ENCODE measurements at regions not wholly inside any gene's neighbourhood (a gene's known extent, or its start where the extent isn't known, plus 50 kb on each side); places are given as distances from the start of the nearest gene placed in this dataset.

DNA sequence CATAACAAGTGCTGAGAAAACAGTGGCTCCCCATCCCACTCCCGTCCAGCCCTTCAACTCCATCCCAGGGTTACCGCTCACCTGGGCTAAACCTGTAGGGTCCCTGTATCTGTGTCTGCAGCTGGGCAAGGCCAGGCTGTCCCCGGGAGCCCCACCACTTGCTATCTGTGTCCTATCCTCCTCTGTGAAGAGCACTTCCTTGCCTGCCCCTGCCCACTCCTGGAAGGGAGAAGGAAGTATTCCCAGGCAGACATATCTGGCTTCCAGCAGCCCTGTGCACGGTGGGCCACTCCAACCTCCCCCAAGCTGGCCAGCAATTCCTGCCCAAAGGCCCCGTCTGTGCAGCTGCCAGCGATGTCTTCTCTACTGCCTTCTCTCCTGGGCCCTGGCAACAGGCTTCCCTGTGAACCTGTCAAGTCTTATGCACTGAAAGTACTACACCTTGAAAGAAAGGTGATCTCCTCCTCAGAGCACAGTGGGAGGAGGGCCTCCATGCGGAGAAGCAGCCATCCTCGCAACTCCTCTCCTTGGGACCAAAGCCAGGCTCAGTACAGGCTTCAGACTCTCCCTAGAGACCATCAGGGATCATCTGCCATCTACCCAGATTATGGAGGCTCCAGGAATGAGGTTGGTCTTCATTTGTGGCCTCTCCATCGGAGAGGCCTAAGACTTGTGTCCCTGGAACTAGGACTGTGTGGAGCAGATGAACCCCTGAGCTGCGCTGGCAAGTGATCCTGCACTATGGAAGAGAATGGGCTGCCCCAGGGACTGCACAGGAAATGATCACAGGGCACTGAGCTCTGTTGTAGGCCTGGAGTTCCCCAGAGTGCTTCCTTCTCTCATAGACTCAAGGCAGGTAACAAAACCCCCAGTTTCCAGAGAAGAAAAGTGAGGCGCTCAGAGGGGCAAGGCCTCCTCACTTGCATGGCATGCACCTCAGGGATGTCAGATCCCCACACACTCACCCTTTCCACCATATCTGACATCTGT, 663.6 kb downstream of the BCL11B start:
- no peak overlapping the region for H3K4me3 Mint-ChIP-seq
- no peaks in the 10 kb centered on the region for H3K9me3 Mint-ChIP-seq
- peaks cover 11% of the 10 kb centered on the region for H3K4me1 Mint-ChIP-seq
- ATAC-seq (replicated peaks; ENCODE audit: extremely low read depth, poor library complexity, severe bottlenecking) (no peak), DNase-seq (ENCODE audit: low spot score in 2 of 2) (no peak)
- no peak overlapping the region for H3K27ac Mint-ChIP-seq (ENCODE audit: low read depth)
- H3K36me3 Mint-ChIP-seq (ENCODE audit: insufficient read depth): no peaks in the 10 kb centered on the region
- no peaks in the 10 kb centered on the region for H3K27me3 Mint-ChIP-seq

DNA sequence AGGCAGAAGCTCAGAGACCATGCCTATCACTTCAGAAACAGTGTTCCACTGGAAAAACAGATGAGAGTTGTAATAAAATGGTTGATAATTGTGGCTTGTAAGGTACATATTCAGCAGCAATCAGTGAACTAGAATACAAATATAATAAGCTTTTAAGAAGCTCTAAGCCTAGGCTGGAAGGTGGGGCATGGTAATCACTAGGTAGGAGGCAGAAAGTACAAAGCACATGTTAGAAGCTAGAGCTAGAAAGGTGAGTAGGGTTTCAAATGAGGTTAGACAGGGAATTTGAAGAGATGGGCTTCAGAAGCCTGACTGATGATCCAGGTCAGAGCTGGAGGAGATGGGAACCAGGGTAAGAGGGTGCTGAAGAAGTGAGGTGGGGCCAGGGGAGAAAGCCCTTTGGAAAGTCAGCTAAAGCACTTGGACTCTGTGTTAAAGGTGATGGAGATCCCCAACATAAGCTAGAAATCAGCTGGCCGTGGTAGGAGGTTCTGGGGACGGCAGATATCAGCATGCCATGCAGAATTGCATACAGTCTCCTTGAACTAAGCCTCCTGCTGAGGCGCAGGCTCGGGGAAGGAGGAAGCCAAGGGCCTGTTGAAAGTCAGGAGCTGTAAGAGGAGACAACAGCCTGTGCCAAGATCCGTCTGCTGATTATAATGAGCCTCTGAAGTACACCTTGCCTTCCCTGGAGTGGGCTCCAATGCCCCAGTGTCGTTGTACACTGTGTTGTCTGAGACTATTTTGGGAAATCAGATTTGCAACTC, 659.4 kb downstream of the BCL11B start:
- Mint-ChIP-seq H3K27me3 (no peaks in the 10 kb centered on the region), H3K9me3 (no peaks in the 10 kb centered on the region), H3K36me3 (ENCODE audit: insufficient read depth) (no peaks in the 10 kb centered on the region), H3K27ac (ENCODE audit: low read depth) (no peak overlapping the region), H3K4me1 (peaks cover 11% of the 10 kb centered on the region), H3K4me3 (no peak overlapping the region)
- no peak for ATAC-seq (replicated peaks; ENCODE audit: extremely low read depth, poor library complexity, severe bottlenecking)
- no peak for DNase-seq (ENCODE audit: low spot score in 2 of 2)

GRCh38 chr14:98614741-98615140, 657.3 kb downstream of the BCL11B start:
- DNase-seq (ENCODE audit: low spot score in 2 of 2) (no peak), ATAC-seq (replicated peaks; ENCODE audit: extremely low read depth, poor library complexity, severe bottlenecking) (no peak)
- H3K9me3 Mint-ChIP-seq: no peaks in the 10 kb centered on the region
- no peaks in the 10 kb centered on the region for H3K4me1 Mint-ChIP-seq
- H3K27me3 Mint-ChIP-seq: no peaks in the 10 kb centered on the region
- H3K4me3 Mint-ChIP-seq: no peak overlapping the region
- no peak overlapping the region for H3K27ac Mint-ChIP-seq (ENCODE audit: low read depth)
- H3K36me3 Mint-ChIP-seq (ENCODE audit: insufficient read depth): no peaks in the 10 kb centered on the region

DNA sequence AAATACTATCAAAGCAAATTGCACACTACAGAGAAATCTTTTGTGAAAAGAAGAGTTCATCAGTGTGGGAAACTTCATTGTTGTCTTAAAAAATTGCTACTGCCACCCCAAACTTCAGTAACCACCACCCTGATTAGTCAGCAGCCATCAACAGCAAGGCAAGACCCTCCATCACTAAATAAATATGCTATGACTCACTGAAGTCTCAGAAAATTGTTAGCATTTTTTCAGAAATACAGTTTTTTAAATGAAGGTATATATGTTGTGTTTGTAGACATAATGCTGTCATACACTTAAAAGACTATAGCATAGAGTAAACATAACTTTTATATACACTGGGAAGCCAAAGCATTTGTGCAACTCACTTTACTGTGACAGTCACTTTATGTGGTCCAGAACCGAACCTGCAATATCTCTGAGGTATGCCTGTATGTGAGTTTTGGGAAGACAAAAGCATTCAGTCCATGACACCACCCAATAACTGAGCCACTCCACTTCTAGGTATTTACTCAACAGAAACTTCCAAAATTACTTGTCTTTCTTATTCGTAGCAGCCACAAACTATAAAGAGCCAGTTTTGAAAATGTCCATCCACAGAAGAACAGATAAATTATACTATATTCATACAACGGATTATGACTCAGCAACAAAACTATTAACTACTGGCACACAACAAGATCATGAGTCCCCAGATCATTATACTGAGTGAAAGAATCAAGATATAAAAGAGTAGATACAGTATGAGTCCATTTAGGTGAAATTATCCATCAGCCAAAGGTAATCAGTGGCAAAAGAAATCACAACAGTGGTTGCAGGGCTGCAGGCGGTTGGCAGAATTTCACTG, 649.6 kb downstream of the BCL11B start:
- Mint-ChIP-seq H3K9me3 (peaks cover under 1% of the 10 kb centered on the region), H3K27ac (ENCODE audit: low read depth) (no peak overlapping the region), H3K4me3 (no peak overlapping the region), H3K27me3 (no peaks in the 10 kb centered on the region), H3K36me3 (ENCODE audit: insufficient read depth) (no peaks in the 10 kb centered on the region), H3K4me1 (no peaks in the 10 kb centered on the region)
- ATAC-seq (replicated peaks; ENCODE audit: extremely low read depth, poor library complexity, severe bottlenecking) (no peak), DNase-seq (ENCODE audit: low spot score in 2 of 2) (no peak)

DNA sequence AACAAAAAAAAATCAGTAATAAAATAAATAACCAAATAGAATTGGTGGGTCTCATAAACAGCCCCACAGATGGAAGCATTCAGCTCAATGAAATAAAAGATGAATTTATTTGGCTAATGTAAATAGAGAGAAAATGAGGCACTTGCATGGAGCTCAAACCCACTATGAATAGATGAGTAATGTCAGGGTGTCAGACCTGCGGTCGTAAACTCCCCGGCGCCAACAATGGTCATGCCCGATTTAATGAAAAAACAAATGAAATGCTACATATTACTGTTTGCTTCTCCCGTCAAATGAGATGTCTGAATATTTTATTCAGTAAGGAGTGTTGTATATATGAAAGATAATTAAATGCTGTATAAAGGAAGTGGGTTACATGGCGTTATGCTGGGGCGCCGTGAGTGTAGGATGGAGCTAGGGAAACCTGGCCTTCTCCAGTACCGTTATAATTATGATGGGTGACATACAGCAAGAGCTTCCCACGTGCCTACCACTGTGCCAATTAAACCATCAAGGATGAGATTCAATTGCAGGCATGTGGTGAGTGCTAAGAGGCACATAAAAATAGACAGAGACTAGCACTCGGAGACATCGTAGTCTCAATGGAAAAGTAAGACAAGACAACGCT, 648.1 kb downstream of the BCL11B start:
- H3K9me3 Mint-ChIP-seq: peaks cover 9% of the 10 kb centered on the region
- ATAC-seq (replicated peaks; ENCODE audit: extremely low read depth, poor library complexity, severe bottlenecking) (no peak), DNase-seq (ENCODE audit: low spot score in 2 of 2) (no peak)
- H3K27me3 Mint-ChIP-seq: no peaks in the 10 kb centered on the region
- H3K4me1 Mint-ChIP-seq: no peaks in the 10 kb centered on the region
- H3K4me3 Mint-ChIP-seq: no peak overlapping the region
- H3K36me3 Mint-ChIP-seq (ENCODE audit: insufficient read depth): no peaks in the 10 kb centered on the region
- H3K27ac Mint-ChIP-seq (ENCODE audit: low read depth): no peak overlapping the region

DNA sequence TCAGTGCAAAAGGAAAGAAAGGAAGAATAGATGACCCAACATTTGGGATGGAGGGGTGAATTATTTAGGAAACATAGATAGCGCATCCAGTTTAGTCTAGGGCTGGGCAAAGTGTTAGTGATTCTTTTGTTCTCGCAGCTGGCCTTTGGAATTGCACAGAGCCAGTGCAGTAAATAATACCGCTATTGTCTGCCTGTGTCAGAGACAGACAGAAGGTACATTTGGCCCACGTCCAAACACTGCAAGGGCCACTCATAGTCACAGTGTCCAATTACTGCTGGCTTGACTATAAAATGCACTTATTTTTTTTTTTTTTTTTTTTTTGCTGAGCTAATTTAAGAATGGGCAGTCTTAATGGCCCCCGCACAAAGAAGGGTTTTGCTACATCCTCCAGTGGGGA, 638.6 kb downstream of the BCL11B start:
- no peaks in the 10 kb centered on the region for H3K27me3 Mint-ChIP-seq
- ATAC-seq (replicated peaks; ENCODE audit: extremely low read depth, poor library complexity, severe bottlenecking): no peak

GRCh38 chr14:98634043-98634820, 637.8 kb downstream of the BCL11B start:
- H3K27me3 Mint-ChIP-seq: no peaks in the 10 kb centered on the region
- ATAC-seq (replicated peaks; ENCODE audit: extremely low read depth, poor library complexity, severe bottlenecking): no peak
- no peaks in the 10 kb centered on the region for H3K4me1 Mint-ChIP-seq
- H3K27ac Mint-ChIP-seq (ENCODE audit: low read depth): no peak overlapping the region
- no peak for DNase-seq (ENCODE audit: low spot score in 2 of 2)
- H3K9me3 Mint-ChIP-seq: no peaks in the 10 kb centered on the region
- no peaks in the 10 kb centered on the region for H3K36me3 Mint-ChIP-seq (ENCODE audit: insufficient read depth)
- H3K4me3 Mint-ChIP-seq: no peak overlapping the region

More for the DNA sequence above, 638.6 kb downstream of the BCL11B start:
- H3K4me3 Mint-ChIP-seq: no peak overlapping the region
- H3K27ac Mint-ChIP-seq (ENCODE audit: low read depth): no peak overlapping the region
- DNase-seq (ENCODE audit: low spot score in 2 of 2): no peak
- H3K4me1 Mint-ChIP-seq: no peaks in the 10 kb centered on the region
- H3K9me3 Mint-ChIP-seq: no peaks in the 10 kb centered on the region
- H3K36me3 Mint-ChIP-seq (ENCODE audit: insufficient read depth): no peaks in the 10 kb centered on the region

- H3K9me3 Mint-ChIP-seq: no peaks in the 10 kb centered on the region
- no peak overlapping the region for H3K4me3 Mint-ChIP-seq
- ATAC-seq (replicated peaks; ENCODE audit: extremely low read depth, poor library complexity, severe bottlenecking) (no peak), DNase-seq (ENCODE audit: low spot score in 2 of 2) (no peak)
- no peak overlapping the region for H3K27ac Mint-ChIP-seq (ENCODE audit: low read depth)
- no peaks in the 10 kb centered on the region for H3K36me3 Mint-ChIP-seq (ENCODE audit: insufficient read depth)
- H3K27me3 Mint-ChIP-seq: no peaks in the 10 kb centered on the region
- no peaks in the 10 kb centered on the region for H3K4me1 Mint-ChIP-seq
Observed at GRCh38 chr14:98638366-98638765, 633.6 kb downstream of the BCL11B start.

DNA sequence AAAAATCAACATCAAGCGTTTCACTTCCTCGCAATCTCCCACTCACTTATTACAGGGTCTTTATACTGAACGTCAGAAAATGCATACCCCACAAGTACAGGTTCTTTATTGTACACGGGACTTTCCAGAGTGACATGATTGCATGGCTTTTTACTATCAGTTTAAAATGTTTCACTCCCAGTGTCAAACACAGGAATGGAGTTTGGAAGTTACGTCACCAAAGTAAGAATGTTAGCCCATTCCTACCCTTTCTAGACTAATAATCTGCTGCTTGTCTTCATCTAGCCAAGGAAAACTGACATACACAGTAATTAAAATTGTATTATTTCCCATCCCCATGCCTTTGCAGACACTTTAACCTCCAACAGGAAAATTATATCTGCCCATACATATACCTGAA, 624.2 kb downstream of the BCL11B start:
- Mint-ChIP-seq H3K4me3 (no peak overlapping the region), H3K36me3 (ENCODE audit: insufficient read depth) (no peaks in the 10 kb centered on the region), H3K9me3 (no peaks in the 10 kb centered on the region), H3K27ac (ENCODE audit: low read depth) (no peak overlapping the region), H3K4me1 (no peaks in the 10 kb centered on the region), H3K27me3 (no peaks in the 10 kb centered on the region)
- no peak for ATAC-seq (replicated peaks; ENCODE audit: extremely low read depth, poor library complexity, severe bottlenecking)
- DNase-seq (ENCODE audit: low spot score in 2 of 2): no peak

- Mint-ChIP-seq H3K4me3 (no peak overlapping the region), H3K36me3 (ENCODE audit: insufficient read depth) (no peaks in the 10 kb centered on the region)
Observed at GRCh38 chr14:98651037-98651436, 621.0 kb downstream of the BCL11B start.

GRCh38 chr14:98665007-98665406, 607.0 kb downstream of the BCL11B start:
- Mint-ChIP-seq H3K27me3 (peaks cover 12% of the 10 kb centered on the region), H3K4me3 (no peak overlapping the region), H3K4me1 (no peaks in the 10 kb centered on the region), H3K36me3 (ENCODE audit: insufficient read depth) (no peaks in the 10 kb centered on the region), H3K27ac (ENCODE audit: low read depth) (no peak overlapping the region), H3K9me3 (no peaks in the 10 kb centered on the region)
- no peak for DNase-seq (ENCODE audit: low spot score in 2 of 2)
- no peak for ATAC-seq (replicated peaks; ENCODE audit: extremely low read depth, poor library complexity, severe bottlenecking)

More at GRCh38 chr14:98651037-98651436, 621.0 kb downstream of the BCL11B start:
- no peaks in the 10 kb centered on the region for H3K4me1 Mint-ChIP-seq
- no peak for DNase-seq (ENCODE audit: low spot score in 2 of 2)
- H3K27me3 Mint-ChIP-seq: no peaks in the 10 kb centered on the region
- H3K27ac Mint-ChIP-seq (ENCODE audit: low read depth): no peak overlapping the region
- no peak for ATAC-seq (replicated peaks; ENCODE audit: extremely low read depth, poor library complexity, severe bottlenecking)
- H3K9me3 Mint-ChIP-seq: peaks cover 2% of the 10 kb centered on the region

All from central memory CD8-positive, alpha-beta T cell (primary cell).